RPMI7951 (cell line): ENCODE measurements at regions not wholly inside any gene's neighbourhood (a gene's known extent, or its start where the extent isn't known, plus 50 kb on each side); places are given as distances from the start of the nearest gene placed in this dataset.
"Not testable (repeated sequence)": the region's sequence is repeated elsewhere in the genome, so short reads cannot be mapped to it uniquely, and the experiment has no call there.

Experiments
- DNase-seq: peaks from one replicate; pipeline ENCODE4 v3.0.0-alpha.2; 2012; ENCODE audit warnings: low read depth

DNA sequence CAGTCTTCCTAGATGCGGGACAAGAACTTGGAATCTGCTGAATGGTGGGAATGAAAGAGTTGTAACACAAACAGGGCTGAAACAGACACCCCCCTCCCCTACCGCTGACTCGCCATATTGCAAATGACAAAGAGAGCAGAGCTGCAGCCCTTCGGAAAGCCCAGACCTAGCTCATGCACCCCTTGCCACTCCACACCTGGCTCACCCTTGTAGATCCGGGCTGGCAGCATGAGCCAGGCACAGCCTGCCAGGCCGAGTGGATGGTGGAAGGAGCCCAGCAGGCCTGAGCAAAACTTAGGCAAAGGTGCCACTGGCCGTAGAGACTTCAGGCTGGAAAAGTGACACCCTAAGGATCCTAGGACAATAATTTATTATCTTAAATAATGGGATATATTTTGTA lies 237.4 kb upstream of the SEMA3D start:
- no peak for DNase-seq

DNA sequence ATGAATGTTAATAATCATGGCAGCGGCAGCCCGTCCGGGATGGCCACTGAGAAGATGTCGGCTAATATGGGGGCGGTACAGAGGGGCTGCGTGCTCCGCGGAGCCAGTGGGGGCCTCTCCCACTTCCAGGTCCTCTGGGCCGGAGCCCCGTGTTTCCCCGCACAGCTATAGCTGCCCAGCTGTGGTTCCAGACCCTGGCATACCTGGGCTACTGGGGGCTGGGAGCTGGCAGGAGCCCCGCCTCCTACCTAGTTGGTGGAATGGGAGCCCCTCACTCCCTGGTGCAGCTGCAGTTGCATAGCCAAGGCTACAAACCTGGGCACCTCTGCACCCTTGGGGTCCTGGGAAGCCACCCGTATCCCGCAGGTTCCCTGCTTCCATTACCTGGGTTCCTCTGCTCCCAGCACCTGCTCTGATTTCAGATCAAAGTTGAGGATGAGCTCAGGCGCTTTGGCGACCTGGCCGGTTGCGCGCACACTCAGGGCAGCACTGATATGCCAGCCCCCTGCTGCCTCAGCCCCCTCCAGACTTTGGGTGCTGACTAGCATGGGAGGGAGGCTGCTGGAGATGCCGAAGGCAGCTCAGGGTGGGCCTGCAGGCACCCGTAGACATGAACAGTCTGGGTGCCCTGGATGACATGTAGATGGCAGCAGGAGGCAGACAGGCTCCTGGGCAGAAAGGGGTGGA lies 236.5 kb upstream of the SEMA3D start:
- no peak for DNase-seq

DNA sequence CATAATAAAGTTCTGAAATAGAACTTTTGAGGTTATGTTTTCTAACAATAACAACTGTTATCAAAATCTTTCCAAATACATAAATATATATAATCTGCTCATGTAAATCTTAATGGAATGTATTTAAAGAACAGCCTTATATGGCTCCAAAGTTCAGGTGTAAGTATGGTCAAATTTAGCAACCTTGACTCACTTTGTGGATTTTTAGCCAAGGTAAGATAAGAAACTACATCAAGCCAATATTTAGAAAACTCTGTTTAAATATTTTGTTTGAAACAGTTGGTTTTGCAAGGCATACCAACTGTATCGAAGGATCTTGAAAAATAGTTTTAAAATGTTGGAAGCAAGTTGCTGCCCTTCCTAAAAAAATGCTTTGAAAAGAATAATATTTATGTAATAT lies 228.9 kb upstream of the SEMA3D start:
- no peak for DNase-seq

DNA sequence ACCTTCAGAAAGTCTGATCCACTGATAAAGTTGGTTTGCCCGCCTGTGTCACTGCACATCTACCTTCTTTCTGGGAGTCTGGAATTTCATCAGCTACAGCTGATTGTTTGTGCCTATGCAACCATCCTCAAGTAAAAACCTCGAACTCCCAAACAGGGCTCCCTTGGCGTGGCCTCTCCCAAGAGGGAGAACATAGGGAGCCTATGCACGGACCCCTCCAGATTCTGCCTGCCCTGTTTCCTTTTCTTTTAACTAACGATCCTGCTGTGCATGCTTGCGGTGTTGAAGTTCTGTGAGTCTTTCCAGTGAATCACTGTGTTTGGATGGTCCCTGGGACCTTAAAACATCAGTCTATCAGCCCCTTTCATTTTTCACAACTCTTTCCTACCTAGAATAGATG lies 226.9 kb upstream of the SEMA3D start:
- no peak for DNase-seq

DNA sequence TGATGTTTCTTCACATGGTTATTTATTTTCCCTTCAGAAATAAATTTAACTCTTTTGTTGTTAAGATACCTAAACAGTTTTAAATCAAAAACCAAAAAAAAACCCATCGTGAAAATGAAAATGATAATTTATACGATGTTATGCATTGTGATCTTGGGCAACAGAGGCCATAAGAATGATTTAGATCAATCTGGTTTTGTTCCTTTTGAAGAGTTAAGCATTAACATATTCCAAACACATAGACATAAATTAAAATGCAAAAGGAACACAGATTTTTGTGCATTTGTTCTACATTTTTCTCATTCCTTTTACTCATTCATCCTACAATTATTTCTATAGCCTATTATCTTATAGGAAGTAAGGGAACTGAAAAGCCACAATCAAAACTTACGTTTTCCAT lies 226.1 kb upstream of the SEMA3D start:
- no peak for DNase-seq

DNA sequence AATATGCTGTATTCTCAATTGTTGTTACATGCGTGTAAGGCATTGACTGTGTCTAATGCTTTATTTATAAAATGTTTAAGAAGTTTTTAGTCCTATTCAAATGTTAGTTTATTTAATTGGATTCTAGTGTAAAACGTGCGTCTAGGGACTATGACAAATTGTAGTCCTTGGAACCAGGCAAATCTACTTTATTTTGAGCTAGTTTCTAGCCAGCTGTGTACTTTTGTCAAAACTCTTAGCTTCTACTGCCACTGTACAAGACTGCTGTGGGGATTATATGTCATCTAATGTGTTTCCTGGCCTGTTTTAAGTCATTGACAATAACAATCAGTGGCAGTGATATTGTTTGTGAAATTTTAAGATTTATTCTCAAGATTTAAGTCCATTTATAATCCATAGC lies 220.5 kb upstream of the SEMA3D start:
- no peak for DNase-seq

DNA sequence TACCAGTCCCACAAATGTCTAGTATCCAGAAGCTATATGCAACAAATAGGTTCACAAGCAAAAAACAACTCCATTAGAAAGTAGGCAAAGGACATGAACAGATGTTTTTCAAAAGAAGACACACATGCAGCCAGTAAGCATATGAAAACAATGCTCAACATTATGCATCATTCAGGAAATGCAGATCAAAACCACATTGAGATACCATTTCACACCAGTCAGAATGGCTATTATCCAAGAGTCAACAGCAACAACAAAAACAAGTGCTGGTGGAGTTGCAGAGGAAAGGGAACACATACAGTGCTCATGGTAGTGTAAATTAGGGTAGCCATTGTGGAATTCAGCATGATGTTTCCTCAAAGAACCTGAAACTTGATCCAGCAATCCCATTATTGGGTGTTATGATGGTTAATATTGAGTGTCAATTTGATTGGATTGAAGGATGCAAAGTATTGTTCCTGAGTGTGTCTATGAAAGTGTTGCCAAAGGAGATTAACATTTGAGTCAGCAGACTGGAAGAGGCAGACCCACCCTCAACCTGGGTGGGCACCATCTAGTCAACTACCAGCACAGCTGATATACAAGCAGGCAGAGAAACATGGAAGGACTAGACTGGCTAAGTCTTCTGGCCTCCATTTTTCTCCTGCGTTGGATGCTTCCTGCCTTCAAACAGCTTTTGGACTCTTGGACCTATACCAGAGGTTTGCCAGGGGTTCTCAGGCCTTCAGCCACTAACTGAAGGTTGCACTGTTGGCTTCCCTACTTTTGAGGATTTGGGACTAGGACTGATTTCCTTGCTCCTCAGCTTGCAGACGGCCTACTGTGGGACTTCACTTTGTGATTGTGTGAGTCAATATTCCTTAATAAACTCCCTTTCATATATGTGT lies 218.4 kb upstream of the SEMA3D start:
- no peak for DNase-seq

DNA sequence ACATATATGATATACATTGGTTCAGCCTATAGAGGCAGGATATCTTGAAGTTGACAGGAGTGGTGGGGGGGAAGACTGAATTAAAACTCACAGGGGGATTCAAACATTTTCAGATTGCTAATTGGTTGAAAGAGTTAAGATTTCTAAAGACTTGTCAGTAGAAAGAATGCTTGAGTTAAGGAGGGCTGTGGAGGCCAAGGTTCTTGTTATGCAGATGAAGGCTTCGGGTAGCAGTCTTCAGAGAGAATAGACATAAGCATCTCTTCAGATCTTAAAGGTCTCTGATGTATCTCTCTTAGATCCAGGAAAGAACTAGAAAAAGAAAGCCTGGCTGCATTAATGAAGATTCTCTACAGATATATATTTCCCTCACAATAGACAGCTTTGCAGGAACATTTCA lies 209.8 kb upstream of the SEMA3D start:
- DNase-seq = no peak

DNA sequence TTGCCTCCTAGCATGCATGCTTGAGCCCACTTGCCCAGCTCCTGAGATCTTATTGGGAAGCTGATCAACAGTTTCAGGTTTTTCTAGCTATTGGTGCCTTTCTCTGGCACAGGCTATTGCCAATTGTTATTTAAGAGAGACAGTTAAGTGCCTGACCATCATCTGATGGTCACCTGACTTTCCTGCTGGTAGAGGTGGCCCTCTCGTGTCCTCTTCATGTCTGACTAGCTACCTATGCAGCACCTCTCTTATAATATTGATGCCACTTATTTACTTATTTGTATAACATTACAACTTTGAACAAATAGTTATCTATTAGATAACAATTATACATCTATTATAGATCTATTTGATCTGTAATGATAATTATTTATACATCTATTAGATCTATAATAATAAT lies 205.9 kb upstream of the SEMA3D start:
- no peak for DNase-seq

DNA sequence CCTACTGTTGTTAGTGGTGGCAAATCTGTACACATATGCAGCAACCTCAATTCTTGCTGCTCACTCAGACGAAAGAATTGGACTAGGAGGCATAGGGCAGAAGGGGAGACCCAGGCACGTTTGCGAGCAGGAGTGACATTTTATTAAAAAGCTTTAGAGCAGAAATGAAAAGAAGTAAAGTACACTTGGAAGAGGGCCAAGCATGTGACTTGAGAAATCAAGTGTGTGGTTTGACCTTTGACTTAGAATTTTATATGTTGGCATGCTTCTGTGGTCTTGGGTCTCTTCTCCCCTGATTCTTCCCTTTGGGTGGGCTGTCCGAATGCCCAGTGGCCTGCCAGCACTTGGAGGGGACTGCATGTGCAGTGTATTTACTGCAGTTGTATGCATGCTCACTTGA lies 205.5 kb upstream of the SEMA3D start:
- no peak for DNase-seq

DNA sequence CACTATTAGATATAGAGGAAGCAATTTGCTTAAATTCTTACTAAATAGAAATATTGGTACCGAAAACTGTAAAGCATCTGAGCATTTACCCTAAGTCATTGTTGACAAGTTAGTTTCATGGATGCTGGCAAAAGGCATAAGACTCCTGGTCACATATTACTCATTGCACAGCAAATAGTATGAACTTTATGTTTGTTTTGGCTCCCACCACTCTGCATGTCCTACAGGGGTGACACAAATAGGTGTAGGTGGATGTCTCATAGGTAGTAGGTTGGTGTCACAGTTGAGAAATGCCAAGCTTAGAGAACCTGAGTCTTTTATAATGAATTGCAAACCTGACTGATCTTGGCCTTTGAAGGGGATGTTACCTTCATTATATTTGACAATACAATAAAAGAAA lies 199.6 kb upstream of the SEMA3D start:
- no peak for DNase-seq

DNA sequence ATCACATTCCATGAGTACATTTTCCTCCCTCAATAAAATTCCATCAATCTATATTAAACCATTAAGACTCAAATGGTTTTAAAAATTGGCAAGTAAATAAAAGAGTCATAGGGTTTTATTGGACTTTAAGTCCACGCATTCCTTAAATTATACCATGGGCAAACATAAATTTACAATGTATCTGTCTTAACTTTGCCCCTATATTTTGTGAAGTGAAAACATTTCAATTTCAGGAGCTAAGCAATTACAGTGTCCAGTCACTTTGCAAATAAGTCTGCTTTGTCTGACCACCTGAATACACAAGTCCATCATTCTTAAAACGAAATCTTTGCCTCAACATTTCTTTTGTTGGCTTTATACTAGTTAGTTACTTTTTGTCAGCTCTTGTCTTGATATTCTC lies 197.5 kb upstream of the SEMA3D start:
- no peak for DNase-seq

DNA sequence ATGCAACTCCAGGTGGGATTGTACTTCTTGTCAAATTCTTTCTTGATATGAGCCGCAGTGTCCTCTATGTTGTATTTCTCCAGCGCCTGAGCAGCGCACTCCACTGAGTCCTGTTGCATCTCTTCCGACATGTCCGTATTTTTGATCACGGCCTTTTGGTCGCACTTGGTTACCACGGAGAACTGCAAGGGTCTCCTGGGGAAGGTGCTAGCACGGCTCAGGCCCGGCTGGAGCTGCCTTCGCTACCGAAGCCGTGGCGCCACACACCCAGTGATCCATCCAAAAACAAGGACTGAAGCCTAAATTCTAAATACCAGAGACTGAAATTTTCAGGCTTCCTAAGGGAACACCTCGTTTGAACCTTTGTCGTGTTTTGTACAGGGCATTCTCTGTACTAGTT lies 194.4 kb upstream of the SEMA3D start:
- DNase-seq = no peak

DNA sequence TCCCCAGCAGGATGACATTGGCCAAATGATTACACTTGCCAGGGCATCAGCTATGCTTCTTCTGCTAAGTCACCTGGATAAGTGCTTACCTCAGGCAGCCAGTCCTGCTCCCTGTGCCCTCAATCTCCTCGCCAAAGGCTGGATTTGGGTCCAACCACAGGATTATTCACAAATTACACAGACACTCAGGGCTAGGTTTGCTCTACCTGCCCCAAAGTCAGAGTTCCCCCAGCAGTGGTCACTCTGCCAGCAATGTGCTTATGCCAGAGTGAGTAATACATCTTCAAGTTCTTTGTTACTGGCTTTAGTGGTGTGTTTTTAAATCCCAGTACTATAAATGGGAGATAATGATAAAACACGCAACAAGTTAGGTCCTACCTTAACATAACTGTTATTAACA lies 189.7 kb upstream of the SEMA3D start:
- DNase-seq = no peak

DNA sequence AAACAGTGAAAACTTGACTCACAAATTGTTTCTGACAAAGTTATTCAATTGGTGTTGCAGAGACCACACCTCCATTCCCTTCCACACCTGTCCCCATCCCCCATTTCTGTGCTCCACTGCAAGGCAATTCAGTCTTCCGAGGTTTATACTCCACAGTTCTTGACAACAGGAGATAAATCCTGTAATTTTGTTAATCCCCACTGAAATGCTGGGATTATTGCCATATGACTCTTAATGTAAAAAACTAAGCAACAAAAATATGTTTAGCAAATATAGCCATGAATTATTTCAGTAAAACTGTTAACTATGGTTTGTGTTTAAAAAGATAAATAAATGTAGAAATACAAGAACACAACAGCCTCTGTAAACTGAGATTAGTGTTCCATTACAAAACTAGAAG lies 170.1 kb upstream of the SEMA3D start:
- DNase-seq = no peak

DNA sequence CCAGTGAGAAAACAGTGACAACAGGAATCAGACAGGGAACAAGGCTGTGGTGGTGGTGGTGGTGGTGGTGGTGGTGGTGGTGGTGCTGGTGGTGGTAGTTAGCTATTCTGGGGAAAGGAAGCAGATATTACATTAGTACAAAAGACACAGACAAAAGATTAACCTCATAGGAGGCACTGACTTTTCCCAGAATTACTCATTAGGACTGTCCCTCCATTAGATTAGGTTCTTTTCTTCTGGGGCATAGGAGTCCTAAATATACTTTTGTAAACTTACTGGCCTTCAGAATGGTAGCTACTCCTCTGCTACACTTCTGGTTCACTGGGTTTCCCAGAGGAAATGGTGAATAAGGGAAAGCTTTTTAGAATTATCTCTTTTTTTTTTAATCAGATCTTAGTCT lies 156.6 kb upstream of the SEMA3D start:
- DNase-seq = no peak

DNA sequence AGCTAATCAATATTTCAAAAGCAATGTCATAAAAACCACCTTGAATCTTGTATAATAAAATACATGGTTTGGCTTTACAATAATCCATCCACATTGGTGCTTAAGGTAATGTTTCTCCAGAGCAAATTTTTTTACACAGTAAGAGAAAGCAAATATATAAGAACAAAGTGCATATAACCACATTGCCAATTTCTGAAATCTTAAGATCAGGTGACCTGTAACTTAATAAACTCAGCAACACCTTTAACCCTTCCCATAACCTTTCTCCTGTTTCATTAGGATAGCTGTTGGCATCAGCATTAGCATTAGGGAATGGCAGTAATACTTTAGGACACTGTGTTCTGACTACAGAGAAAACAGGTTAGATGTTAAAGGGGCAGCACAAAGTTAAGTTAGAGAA lies 155.9 kb upstream of the SEMA3D start:
- DNase-seq = no peak

DNA sequence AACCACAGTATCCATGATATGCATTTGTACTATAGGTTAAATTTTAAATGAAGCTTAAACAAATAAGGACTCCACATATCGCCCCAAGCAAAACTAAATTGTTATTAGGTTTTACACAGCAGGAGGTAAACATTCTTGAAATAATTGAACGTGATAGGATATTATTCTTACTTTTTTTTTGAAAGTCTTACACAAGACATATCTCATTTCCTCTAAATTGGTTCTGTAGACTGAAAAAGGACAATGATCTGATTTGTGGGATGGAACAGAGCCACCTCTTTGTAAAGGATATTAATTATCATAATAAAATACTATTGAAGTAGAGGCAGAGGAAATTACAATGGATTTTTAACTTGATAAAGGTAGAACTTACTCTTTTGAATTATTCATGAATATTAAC lies 155.1 kb upstream of the SEMA3D start:
- DNase-seq = no peak

DNA sequence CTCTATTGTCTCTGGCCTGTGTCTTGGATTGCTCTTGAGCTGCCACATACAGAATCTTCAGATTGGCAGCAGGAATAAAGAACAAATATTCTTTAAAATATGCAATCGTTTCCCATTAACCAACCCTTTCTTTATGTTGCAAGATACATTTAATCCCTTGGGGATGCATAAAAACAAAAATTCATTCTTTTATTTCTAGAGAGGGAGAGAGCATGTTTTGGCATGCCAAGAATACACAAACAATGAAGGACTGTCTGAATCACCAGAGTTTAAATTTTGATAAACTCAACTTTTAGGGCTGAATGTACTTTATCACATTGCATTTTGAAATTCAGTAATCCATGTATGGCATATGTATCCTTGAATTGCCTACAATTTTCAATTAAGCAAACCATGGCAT lies 154.3 kb upstream of the SEMA3D start:
- no peak for DNase-seq

DNA sequence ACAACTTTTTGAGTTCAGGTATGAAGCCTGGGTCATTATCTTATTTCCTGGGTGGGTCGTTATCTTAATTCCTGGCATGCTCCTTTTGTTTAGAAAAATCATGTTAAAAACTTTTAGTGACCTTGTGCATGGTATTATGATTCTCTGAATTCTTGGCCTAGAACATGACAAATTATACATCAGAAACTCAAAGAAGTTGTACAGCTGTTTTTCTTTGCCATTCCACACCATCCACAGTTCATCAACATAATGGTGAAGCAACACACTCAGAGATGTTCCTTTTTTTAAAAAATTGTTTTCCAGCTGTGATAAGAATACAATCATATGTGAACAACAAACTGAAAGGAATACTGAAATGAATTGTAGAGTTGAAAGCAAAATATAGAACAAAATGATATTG lies 149.2 kb upstream of the SEMA3D start:
- no peak for DNase-seq

DNA sequence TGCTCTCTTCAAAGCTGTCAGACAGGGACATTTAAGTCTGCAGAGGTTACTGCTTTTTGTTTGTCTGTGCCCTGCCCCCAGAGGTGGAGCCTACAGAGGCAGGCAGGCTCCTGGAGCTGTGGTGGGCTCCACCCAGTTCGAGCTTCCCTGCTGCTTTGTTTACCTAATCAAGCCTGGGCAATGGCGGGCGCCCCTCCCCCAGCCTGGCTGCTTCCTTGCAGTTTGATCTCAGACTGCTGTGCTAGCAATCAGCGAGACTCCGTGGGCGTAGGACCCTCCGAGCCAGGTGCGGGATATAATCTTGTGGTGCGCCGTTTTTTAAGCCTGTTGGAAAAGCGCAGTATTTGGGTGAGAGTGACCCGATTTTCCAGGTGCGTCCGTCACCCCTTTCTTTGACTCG lies 148.3 kb upstream of the SEMA3D start:
- DNase-seq = not testable (repeated sequence)

DNA sequence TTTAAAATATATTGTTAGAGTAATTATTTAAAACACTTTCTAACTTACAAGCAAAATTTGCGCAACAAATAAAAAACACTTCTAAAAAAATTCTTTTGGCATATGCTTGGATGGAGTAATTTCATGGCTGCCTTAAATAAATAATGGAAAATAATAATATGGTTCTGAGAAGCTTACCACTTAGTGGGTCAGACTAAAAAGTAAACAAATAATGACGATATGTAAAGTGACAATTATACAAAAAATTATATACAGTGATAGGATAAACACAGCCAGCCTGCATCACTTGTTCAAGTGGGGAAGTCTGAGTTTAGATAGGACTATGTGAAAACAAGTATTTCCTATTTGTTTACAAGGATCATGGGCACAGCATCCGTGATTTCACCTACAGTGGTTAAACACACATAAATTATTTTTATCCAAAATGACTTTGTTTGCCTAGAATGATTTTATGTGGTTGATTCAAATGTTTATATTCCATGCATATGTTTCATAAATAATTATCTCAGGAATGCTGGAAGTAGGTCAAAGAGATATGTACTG lies 141.7 kb upstream of the SEMA3D start:
- DNase-seq = no peak

DNA sequence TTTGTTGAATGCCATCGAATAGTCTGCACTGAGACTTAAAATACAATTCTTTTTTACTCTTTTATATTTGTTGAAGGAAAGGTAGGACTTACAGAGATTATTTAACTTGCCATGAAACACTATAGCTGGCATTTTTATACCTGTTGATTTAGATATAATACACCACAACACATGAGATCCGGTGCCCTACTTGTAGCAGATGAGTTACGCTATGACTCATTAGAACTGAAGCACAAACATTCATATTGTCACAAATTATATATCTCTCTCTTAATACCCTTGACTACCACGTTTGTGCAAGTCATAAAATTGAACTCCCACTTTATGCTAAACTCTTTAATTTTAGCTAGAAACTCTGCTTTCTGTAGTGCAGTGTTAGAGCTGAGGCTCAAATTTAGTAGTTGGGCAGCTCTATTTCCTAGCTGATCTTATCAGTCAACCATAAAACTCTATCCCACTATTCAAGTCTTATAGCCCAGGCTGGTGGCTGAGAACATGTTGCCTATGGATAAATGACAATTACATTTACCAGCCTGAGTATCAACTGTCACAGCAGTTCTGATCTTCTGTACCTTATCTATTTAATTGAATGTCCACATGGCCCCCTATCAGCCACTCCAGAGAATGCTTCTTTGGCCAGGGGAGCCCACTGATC lies 137.4 kb upstream of the SEMA3D start:
- DNase-seq = no peak
